Mesenchymal stem cell (in vitro differentiated cells and primary cell): ENCODE measurements at regions not wholly inside any gene's neighbourhood (a gene's known extent, or its start where the extent isn't known, plus 50 kb on each side); places are given as distances from the start of the nearest gene placed in this dataset.

Source experiments
- DNase-seq: peaks from one replicate; pipeline ENCODE4 v3.0.0-alpha.2; 2013
- H2AFZ ChIP-seq: one replicate; pipeline ENCODE4 v1.6.1; 2013; ENCODE audit warnings: low read depth, mild to moderate bottlenecking, control low read depth, inconsistent platforms, low read length, moderate library complexity
- H2AK5ac ChIP-seq: 2 replicates; pipeline ENCODE4 v1.6.1; 2013; ENCODE audit warnings: low read length, moderate library complexity, mild to moderate bottlenecking, inconsistent platforms; ENCODE audit not compliant: severe bottlenecking
- H2BK120ac ChIP-seq: one replicate; pipeline ENCODE4 v1.6.1; 2013; ENCODE audit warnings: low read depth, mild to moderate bottlenecking, inconsistent platforms, low read length, moderate library complexity
- H2BK12ac ChIP-seq, 2 experiments: one replicate each; pipeline ENCODE4 v1.6.1; 2013; ENCODE audit warnings: inconsistent platforms in 2 of 2, low read length in 2 of 2, mild to moderate bottlenecking in 2 of 2, moderate library complexity in 2 of 2, control low read depth in 1 of 2
- H2BK15ac ChIP-seq: one replicate; pipeline ENCODE4 v1.6.1; 2013; ENCODE audit warnings: mild to moderate bottlenecking, low read depth, inconsistent platforms; ENCODE audit not compliant: poor library complexity, severe bottlenecking
- H2BK5ac ChIP-seq: 2 replicates; pipeline ENCODE4 v1.6.1; 2013; ENCODE audit warnings: low read depth, mild to moderate bottlenecking, low read length, control low read depth, inconsistent platforms; ENCODE audit not compliant: poor library complexity, severe bottlenecking
- H3K14ac ChIP-seq, 2 experiments: one replicate each; pipeline ENCODE4 v1.6.1; 2013; ENCODE audit warnings: inconsistent platforms in 2 of 2, low read length in 2 of 2, control low read depth in 1 of 2, mild to moderate bottlenecking in 1 of 2, moderate library complexity in 1 of 2
- H3K18ac ChIP-seq, 2 experiments: one replicate each; pipeline ENCODE4 v1.6.1; 2013; ENCODE audit warnings: inconsistent platforms in 2 of 2, low read length in 2 of 2, control low read depth in 1 of 2, low read depth in 1 of 2, mild to moderate bottlenecking in 1 of 2
- H3K23ac ChIP-seq, 2 experiments: one replicate each; pipeline ENCODE4 v1.6.1; 2013; ENCODE audit warnings: inconsistent platforms in 2 of 2, low read length in 2 of 2, mild to moderate bottlenecking in 2 of 2, moderate library complexity in 2 of 2, control low read depth in 1 of 2
- H3K27ac ChIP-seq: 2 replicates; pipeline ENCODE4 v1.5.1; 2013; ENCODE audit warnings: mild to moderate bottlenecking, moderate library complexity, low read length, control low read depth, inconsistent platforms; ENCODE audit not compliant: poor library complexity, severe bottlenecking
- H3K27me3 ChIP-seq, 2 experiments: 2 replicates each; pipeline versions ENCODE4 v1.6.1 to v1.7.0; 2013; ENCODE audit warnings: low read length in 2 of 2, mild to moderate bottlenecking in 2 of 2, moderate library complexity in 2 of 2, control low read depth in 1 of 2, inconsistent platforms in 1 of 2; ENCODE audit not compliant: control insufficient read depth in 1 of 2, insufficient read depth in 1 of 2
- H3K36me3 ChIP-seq, 2 experiments: 2 replicates each; pipeline versions ENCODE4 v1.6.1 to v1.7.0; 2013; ENCODE audit warnings: low read length in 2 of 2, control low read depth in 1 of 2, inconsistent platforms in 1 of 2, low read depth in 1 of 2, mild to moderate bottlenecking in 1 of 2; ENCODE audit not compliant: insufficient read depth in 2 of 2, control insufficient read depth in 1 of 2
- H3K4ac ChIP-seq, 2 experiments: one replicate each; pipeline ENCODE4 v1.6.1; 2013; ENCODE audit warnings: inconsistent platforms in 2 of 2, low read length in 2 of 2, mild to moderate bottlenecking in 2 of 2, moderate library complexity in 2 of 2, control low read depth in 1 of 2, low read depth in 1 of 2
- H3K4me1 ChIP-seq: 2 replicates; pipeline ENCODE4 v1.6.1; 2013; ENCODE audit warnings: low read depth, low read length, control low read depth; ENCODE audit not compliant: control insufficient read depth, insufficient read depth
- H3K4me2 ChIP-seq: 2 replicates; pipeline ENCODE4 v1.6.1; 2013; ENCODE audit warnings: low read length, mild to moderate bottlenecking, inconsistent platforms; ENCODE audit not compliant: poor library complexity, severe bottlenecking
- H3K4me3 ChIP-seq, 2 experiments: 2 replicates each; pipeline versions ENCODE4 v1.5.1 to v1.7.0; 2013; ENCODE audit warnings: low read length in 2 of 2, mild to moderate bottlenecking in 2 of 2, control low read depth in 1 of 2, low read depth in 1 of 2; ENCODE audit not compliant: insufficient read depth in 1 of 2
- H3K79me1 ChIP-seq: replicated peaks from 2 replicates; pipeline ENCODE4 v1.6.1; 2013; ENCODE audit warnings: mild to moderate bottlenecking, control low read depth, low read length, inconsistent platforms; ENCODE audit not compliant: poor library complexity, severe bottlenecking
- H3K9ac ChIP-seq: 2 replicates; pipeline ENCODE4 v1.7.0; 2013; ENCODE audit warnings: mild to moderate bottlenecking, low read length, moderate library complexity
- H3K9me3 ChIP-seq: 2 replicates; pipeline ENCODE4 v1.7.0; 2013; ENCODE audit warnings: mild to moderate bottlenecking, low read length; ENCODE audit not compliant: control insufficient read depth
- H4K8ac ChIP-seq: one replicate; pipeline ENCODE4 v1.6.1; 2013; ENCODE audit warnings: inconsistent platforms, mild to moderate bottlenecking, low read length, moderate library complexity
- H4K91ac ChIP-seq: one replicate; pipeline ENCODE4 v1.6.1; 2013; ENCODE audit warnings: mild to moderate bottlenecking, low read length, inconsistent platforms
- WGBS: methylation state at CpG from one replicate; pipeline ENCODE4 v1.1.7; 2013; ENCODE audit warnings: mixed read lengths; 5-methylcytosine and 5-hydroxymethylcytosine counted together

DNA sequence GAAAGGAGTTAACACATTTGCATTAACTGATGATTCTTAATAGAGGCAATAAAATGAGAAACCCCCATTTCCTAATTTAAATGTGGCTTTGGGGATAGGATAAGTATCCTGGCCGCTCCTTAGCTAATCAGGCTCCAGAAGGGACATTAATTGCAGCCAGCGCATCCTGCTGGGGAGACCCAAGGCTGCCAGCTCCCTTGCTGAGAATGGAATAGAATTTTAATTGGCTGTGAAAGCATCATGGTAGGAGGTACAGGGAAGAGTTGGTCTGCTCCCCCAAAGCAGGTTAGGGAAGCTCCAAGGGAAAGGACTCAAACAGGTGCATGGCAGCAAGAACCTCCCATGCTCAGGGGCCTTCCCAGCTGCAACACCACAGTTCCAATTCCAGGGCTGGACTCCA is 71.4 kb downstream of the MARCHF4 start:
- Histone ChIP-seq H3K9me3 (no peaks in the 10 kb centered on the region), H3K4ac (no peak overlapping the region)

DNA sequence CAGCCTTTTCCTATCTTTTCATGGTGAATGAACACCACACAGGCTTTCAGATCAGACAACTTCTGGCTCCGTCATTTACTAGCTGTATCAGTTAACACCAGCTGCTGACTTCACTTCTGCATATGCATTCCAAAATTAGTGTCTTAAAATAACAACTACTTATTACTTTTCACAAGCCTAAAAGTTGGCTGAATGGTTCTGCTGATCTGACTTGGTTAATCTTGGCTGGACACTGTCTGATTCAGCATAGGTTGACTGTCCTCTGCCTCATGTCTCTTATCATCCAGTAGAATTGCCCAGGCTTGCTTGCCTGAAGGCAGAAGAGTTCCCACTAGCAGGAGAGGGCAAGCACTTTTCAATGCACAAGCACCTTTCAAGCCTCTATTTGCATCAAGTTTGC is 72.7 kb downstream of the MARCHF4 start:
- Histone ChIP-seq H4K8ac (peak overlapping the region; percentile 62), H2BK120ac (no peak overlapping the region), H2AK5ac (no peak overlapping the region), H3K36me3 (no peaks in the 10 kb centered on the region), H2BK12ac (no peak overlapping the region), H2AFZ (no peak overlapping the region), H3K23ac (no peak overlapping the region), H3K27me3 (no peaks in the 10 kb centered on the region), H3K4me3 (no peak overlapping the region), H4K91ac (no peak overlapping the region), H3K18ac (no peak overlapping the region), H3K9ac (no peak overlapping the region), H2BK5ac (no peak overlapping the region), H2BK15ac (no peak overlapping the region), H3K14ac (no peak overlapping the region), H3K27ac (no peak overlapping the region), H3K79me1 (no peaks in the 10 kb centered on the region), H3K9me3 (no peaks in the 10 kb centered on the region), H3K4me1 (peaks cover 10% of the 10 kb centered on the region), H3K4ac (peak overlapping the region in 1 of 2 experiments; percentile 65), H3K4me2 (no peak overlapping the region)
- WGBS = 81% methylated on average over 1 of the region's 1 CpG
- DNase-seq = no peak

More for the DNA sequence above, 71.4 kb downstream of the MARCHF4 start:
- no peak overlapping the region for H2BK5ac ChIP-seq
- no peak overlapping the region for H4K91ac ChIP-seq
- H3K23ac ChIP-seq = no peak overlapping the region
- no peak overlapping the region for H3K4me3 ChIP-seq
- no peak overlapping the region for H2BK12ac ChIP-seq
- no peaks in the 10 kb centered on the region for H3K79me1 ChIP-seq
- H3K4me2 ChIP-seq = no peak overlapping the region
- H4K8ac ChIP-seq = no peak overlapping the region
- no peak for DNase-seq
- peaks cover 10% of the 10 kb centered on the region for H3K4me1 ChIP-seq
- no peak overlapping the region for H2AK5ac ChIP-seq
- no peak overlapping the region for H3K14ac ChIP-seq
- no peak overlapping the region for H2AFZ ChIP-seq
- 74% methylated on average over 2 of the region's 2 CpGs for WGBS
- H3K27ac ChIP-seq = no peak overlapping the region
- H3K36me3 ChIP-seq = no peaks in the 10 kb centered on the region
- no peak overlapping the region for H2BK15ac ChIP-seq
- no peaks in the 10 kb centered on the region for H3K27me3 ChIP-seq
- no peak overlapping the region for H3K18ac ChIP-seq
- H3K9ac ChIP-seq = no peak overlapping the region
- H2BK120ac ChIP-seq = no peak overlapping the region

DNA sequence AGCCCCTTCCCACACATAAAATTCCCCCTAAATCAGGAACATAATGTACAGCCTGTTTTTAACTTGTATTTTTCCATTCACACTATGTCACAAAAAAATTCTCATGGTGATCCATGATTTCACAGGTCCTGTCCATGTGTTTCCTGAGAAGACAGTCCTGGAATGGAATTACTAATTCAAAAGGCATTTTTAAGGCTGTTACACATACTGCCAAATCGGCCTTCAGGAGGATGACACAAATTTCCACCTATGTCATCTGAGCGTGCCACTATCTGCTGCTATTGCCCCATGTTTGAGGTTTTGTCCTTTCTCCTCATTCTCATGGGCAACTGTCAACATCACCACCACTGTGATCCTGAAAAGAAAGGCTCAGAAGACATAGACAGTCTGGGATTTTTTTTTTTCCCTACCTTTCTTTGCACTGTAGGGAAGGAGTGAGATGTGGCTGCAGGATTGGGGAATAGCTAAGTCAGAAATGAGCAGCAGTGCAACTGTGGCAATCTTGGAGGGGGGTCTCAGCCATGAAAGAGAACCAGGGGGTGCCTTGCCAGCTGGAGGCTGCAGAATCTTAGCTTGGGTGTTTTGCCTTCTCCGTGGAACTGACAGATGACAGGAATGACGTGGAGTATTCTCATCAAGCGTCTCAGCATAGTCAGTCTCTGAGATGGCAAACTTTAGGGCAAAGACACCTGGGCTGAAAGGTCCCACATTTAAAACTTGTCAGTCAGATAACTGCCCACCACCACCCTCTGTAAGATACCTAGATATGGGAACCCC is 73.4 kb downstream of the MARCHF4 start:
- DNase-seq = peak; percentile 94
- H3K79me1 ChIP-seq = no peaks in the 10 kb centered on the region
- no peak overlapping the region for H4K8ac ChIP-seq
- WGBS = 59% methylated on average over 5 of the region's 5 CpGs
- no peak overlapping the region for H2BK5ac ChIP-seq
- H3K9ac ChIP-seq = no peak overlapping the region
- no peaks in the 10 kb centered on the region for H3K27me3 ChIP-seq
- peak overlapping the region in 1 of 2 experiments; percentile 9 for H3K23ac ChIP-seq
- H3K4me2 ChIP-seq = no peak overlapping the region
- H3K4me1 ChIP-seq = peaks cover 10% of the 10 kb centered on the region
- no peak overlapping the region for H3K4me3 ChIP-seq
- no peaks in the 10 kb centered on the region for H3K36me3 ChIP-seq
- H2BK15ac ChIP-seq = no peak overlapping the region
- no peak overlapping the region for H3K14ac ChIP-seq
- H2BK12ac ChIP-seq = no peak overlapping the region
- no peaks in the 10 kb centered on the region for H3K9me3 ChIP-seq
- no peak overlapping the region for H3K18ac ChIP-seq
- no peak overlapping the region for H2BK120ac ChIP-seq
- H2AK5ac ChIP-seq = no peak overlapping the region
- H3K27ac ChIP-seq = peak overlapping the region; percentile 31
- H4K91ac ChIP-seq = no peak overlapping the region
- H2AFZ ChIP-seq = peak overlapping the region; percentile 21
- no peak overlapping the region for H3K4ac ChIP-seq

DNA sequence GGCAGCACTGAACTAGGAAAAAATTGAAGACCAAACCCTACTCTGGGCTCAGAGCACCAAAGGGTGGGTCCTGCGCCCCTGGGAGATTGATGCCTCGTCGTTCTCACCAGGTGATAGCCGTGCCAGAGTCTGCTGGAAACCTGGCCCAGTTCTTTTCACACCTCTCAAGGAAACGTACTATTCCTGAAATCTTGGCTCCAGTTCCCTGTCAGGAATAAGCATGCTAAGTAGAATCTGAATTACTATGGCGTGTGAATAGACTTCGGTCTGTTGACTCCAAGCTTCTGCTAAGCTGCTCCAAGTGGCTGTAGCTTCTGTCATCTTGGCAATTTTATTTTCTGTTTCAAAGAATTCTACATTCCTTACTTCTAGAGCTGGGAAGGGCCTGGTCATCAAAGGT is 75.4 kb downstream of the MARCHF4 start:
- peak overlapping the region; percentile 74 for H2AK5ac ChIP-seq
- 87% methylated on average over 7 of the region's 7 CpGs for WGBS
- H3K27ac ChIP-seq = no peak overlapping the region
- H3K4me2 ChIP-seq = no peak overlapping the region
- H3K27me3 ChIP-seq = no peaks in the 10 kb centered on the region
- no peaks in the 10 kb centered on the region for H3K79me1 ChIP-seq
- no peak overlapping the region for H2BK120ac ChIP-seq
- peaks cover 6% of the 10 kb centered on the region for H3K4me1 ChIP-seq
- H3K18ac ChIP-seq = no peak overlapping the region
- H3K4me3 ChIP-seq = no peak overlapping the region
- no peaks in the 10 kb centered on the region for H3K36me3 ChIP-seq
- H2AFZ ChIP-seq = no peak overlapping the region
- H4K91ac ChIP-seq = no peak overlapping the region
- H3K4ac ChIP-seq = no peak overlapping the region
- H3K14ac ChIP-seq = no peak overlapping the region
- H2BK12ac ChIP-seq = peak overlapping the region in 1 of 2 experiments; percentile 21
- no peak overlapping the region for H3K9ac ChIP-seq
- no peaks in the 10 kb centered on the region for H3K9me3 ChIP-seq
- H3K23ac ChIP-seq = no peak overlapping the region
- no peak overlapping the region for H4K8ac ChIP-seq
- H2BK5ac ChIP-seq = no peak overlapping the region
- H2BK15ac ChIP-seq = no peak overlapping the region
- DNase-seq = no peak
